ENCODE measurements at regions not wholly inside any gene's neighbourhood (a gene's known extent, or its start where the extent isn't known, plus 50 kb on each side); places are given as distances from the start of the nearest gene placed in this dataset.
"Not testable (repeated sequence)": the region's sequence is repeated elsewhere in the genome, so short reads cannot be mapped to it uniquely, and the experiment has no call there.

DNA sequence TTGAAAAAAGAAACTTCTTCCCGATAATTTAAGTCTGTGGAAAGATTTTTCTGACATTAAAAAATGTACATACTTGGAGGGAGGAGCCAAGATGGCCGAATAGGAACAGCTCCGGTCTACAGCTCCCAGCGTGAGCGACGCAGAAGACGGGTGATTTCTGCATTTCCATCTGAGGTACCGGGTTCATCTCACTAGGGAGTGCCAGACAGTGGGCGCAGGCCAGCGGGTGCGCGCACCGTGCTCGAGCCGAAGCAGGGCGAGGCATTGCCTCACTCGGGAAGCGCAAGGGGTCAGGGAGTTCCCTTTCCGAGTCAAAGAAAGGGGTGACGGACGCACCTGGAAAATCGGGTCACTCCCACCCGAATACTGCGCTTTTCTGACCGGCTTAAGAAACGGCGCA, 241.7 kb downstream of the MPDZ start:
- H3K27me3 ChIP-seq: not testable (repeated sequence)

DNA sequence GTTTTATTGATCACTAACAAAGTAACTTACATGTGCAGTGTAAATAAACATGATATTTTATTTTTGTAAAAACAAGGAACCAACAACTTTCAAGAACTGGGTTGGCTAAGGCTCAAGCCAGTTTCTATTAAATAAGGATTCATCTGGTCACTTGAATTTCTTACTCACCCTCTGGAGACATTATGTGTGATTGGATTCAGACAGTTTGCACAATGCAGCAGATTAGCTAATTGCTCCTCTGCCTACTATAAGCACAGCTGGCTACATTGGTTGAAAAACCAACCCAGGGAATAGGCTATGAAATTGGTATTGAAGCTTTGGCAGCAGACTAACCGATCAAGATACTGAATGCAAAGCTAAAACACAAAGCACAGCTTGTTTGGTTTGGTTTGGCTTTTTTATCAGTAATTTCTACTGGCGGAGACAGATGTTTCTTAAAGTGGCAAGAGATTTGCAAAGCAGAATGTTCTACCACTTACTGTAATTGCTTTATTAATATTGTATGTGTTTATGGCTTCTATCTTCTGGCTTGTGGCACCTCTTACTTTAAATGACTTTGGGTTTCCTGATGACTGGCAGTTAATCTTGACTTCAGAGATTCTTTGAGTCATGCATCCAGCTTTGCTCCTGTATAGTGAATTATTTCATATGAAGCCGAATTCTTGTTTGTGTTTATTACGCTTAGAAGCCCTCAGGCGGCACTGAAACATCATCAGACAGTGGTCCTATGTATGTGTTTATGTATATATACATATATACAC, 231.5 kb downstream of the MPDZ start:
- Histone ChIP-seq H3K4me1 (no peaks in the 10 kb centered on the region; the same call in 1 of the 2 replicates), H3K27me3 (no peaks in the 10 kb centered on the region), H3K36me3 (no peaks in the 10 kb centered on the region), H3K4me3 (no peak overlapping the region), H3K27ac (no peak overlapping the region), H3K9me3 (replicated peaks) (no peaks in the 10 kb centered on the region)
- no peak for DNase-seq

More for the DNA sequence above, 241.7 kb downstream of the MPDZ start:
- not testable (repeated sequence) for H3K27ac ChIP-seq; H3K9me3 ChIP-seq (replicated peaks); H3K4me1 ChIP-seq; H3K36me3 ChIP-seq; H3K4me3 ChIP-seq; DNase-seq

DNA sequence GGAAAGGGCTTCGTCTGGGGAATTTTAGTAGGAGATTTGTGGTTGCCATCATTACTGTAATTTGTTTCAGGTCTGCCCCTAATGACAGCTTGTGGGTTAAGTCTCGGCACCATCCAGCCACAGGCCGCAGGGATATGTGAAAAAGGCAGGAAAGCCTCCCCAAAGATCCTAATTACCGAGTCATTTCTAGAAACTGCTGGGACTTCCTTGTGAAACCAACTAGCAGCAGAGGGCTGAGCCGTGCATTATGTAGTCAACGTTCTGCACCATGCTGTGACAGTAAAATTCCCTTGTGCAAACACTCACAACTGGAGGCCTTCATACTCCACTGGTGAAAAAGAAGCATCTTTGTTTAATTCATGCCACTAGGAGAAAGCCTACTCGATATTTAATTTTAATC, 230.3 kb downstream of the MPDZ start:
- no peaks in the 10 kb centered on the region for H3K36me3 ChIP-seq
- no peak overlapping the region for H3K27ac ChIP-seq
- no peaks in the 10 kb centered on the region for H3K27me3 ChIP-seq
- no peaks in the 10 kb centered on the region for H3K9me3 ChIP-seq (replicated peaks)
- H3K4me1 ChIP-seq: no peaks in the 10 kb centered on the region; the same call in 1 of the 2 replicates
- DNase-seq: no peak
- H3K4me3 ChIP-seq: no peak overlapping the region

DNA sequence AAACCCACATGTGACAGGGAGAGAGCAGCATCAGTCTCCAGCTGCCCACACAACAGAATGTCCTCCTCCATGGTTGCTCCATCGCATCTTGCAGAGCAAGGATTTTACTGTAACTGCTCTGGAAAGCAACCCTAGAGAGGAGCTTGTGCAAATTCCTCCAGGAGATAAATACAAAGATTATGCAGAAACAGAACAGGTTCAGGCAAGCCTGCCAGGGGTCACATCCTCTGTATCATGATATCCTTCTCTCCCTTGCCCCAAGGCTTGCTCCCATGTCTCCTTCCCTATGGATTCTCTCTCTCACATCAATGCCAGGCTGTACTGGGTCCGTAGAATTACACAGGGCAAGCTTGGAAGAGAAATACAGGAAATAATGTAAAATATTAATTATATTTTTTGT, 226.0 kb downstream of the MPDZ start:
- Histone ChIP-seq H3K4me1 (no peaks in the 10 kb centered on the region; the same call in 1 of the 2 replicates), H3K9me3 (replicated peaks) (no peaks in the 10 kb centered on the region), H3K27me3 (no peaks in the 10 kb centered on the region), H3K27ac (no peak overlapping the region), H3K36me3 (no peaks in the 10 kb centered on the region), H3K4me3 (no peak overlapping the region)
- DNase-seq: no peak

DNA sequence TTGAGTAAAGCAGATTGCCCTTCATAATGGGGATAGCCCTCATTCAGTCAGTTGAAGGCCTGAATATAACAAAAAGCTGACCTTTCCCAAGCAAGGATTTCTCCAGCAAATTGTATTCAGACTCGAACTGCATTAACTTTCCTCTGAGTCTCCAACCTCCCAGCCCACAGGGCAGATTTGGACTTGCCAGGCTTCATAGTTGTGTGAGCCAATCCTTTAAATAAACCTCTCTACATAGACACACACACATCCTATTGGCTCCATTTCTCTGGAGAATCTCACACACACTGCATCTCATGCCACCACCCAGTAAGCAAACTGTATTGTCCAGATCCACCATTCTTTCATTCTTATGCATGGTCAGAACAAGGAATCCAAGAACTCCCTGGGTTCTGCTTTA, 225.1 kb downstream of the MPDZ start:
- no peaks in the 10 kb centered on the region for H3K27me3 ChIP-seq
- no peak overlapping the region for H3K4me3 ChIP-seq
- no peaks in the 10 kb centered on the region for H3K36me3 ChIP-seq
- no peak overlapping the region for H3K27ac ChIP-seq
- no peaks in the 10 kb centered on the region for H3K9me3 ChIP-seq (replicated peaks)
- no peak for DNase-seq
- H3K4me1 ChIP-seq: no peaks in the 10 kb centered on the region; the same call in 1 of the 2 replicates
